ENCODE measurements at regions not wholly inside any gene's neighbourhood (a gene's known extent, or its start where the extent isn't known, plus 50 kb on each side); places are given as distances from the start of the nearest gene placed in this dataset.

DNA sequence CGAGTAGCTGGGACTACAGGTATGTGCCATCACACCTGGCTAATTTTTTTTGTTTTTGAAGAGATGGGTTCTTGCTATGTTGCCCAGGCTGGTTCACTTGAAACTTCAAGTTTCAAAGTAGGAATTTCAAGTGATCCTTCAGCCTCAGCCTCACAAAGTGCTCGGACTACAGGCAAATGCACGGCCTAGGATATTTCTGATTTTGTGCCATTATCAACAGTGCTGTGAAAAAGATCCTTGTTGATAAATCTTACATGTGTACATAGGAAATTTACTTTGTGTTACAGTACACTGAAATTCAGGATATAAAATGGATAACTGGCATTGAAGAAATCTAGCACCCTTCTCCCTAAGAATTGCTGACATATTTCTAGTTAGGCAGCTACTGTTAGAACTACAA lies 184.6 kb upstream of the PRDM1 start:
- DNase-seq: no peak

- DNase-seq: no peak
Measured at GRCh38 chr6:105900125-105900937, 185.8 kb upstream of the PRDM1 start.

- no peak for DNase-seq
Measured at GRCh38 chr6:105898286-105898685, 187.8 kb upstream of the PRDM1 start.

GRCh38 chr6:105897131-105897530 lies 189.0 kb upstream of the PRDM1 start:
- no peak for DNase-seq

- no peak for DNase-seq
Measured at GRCh38 chr6:105896821-105897095, 189.4 kb upstream of the PRDM1 start.

- no peak for DNase-seq
Measured at GRCh38 chr6:105896052-105896820, 189.9 kb upstream of the PRDM1 start.

DNA sequence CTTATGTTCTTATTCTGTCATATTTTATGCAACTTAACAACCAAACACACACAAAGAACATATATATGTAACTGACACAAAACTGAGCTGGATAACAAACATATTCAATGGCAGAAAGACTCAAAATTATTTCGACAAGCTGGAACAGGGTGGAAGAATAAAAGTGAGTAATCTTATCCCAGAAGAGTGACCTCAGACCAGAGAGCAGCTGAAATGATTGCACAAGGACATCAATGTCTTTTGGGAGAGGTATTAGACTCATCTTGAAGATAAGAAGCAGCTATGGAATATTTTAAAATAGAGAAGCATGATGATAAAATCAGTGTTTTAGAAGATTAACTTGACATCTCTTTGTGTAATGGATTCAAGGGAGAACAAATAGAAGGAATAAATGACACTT lies 191.6 kb upstream of the PRDM1 start:
- DNase-seq: no peak

- DNase-seq: no peak
Measured at GRCh38 chr6:105893741-105894140, 192.4 kb upstream of the PRDM1 start.

DNA sequence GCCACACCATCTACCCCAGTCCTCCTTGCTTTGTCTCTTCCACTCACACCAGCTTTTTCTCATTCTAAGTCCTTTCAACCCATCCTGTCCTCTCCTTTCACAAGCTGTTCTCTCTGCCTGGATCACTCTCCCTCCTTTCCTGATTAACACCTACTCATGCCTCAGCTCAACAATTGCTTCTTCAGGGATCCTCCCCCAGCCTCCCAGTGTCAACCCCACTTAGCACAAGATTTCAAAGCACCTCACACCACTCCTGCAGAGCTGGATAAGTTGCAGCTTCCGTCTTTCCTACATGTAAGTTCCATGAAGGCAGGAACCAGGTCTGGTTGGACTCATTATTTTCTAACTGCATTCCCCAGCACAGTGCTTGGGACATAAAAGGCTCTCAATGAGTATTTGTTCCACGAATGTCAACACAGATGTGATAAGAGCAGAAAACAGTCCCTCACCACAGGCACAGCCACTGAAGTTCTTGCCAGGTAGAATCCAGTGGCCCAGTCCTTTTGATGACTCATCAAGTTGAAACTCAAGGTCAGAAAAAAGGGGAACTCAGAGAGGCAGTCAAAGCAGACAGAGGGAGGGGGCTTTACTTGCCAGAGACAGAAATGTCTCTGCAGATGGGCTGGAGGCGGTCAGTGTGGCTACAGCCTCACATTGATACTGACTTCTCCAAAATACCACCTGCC lies 193.4 kb upstream of the PRDM1 start:
- no peak for DNase-seq

DNA sequence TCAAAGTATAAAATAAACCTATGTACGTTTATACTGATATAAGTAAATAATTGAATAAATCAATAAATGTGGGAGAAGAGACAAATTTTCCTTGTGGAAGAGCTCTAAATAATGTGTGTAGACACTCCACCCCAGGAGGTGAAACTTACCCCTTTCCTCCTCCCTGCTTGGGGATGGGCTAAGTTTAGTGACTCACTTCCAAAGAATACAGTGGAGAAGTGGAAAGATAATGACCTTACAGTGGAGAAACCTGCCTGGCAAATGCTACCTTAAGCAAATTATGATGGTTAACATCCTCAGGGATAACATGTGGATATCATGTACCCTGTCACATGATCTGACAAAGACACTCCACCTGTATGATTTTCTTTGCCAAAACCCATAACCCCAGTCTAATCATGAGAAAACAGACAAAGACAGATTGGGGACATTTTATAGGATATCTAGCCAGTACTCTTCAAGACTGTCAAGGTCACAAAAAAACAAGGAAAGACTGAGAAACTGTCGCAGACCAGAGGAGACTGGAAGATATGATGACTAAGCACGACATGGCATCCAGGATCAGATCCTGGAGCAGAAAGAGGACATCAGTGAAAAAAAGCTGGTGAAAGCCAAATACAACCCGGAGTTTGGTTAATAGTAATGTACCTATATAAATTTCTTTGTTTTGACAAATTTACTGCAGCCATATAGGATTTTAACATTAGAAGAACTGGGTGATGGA lies 195.5 kb upstream of the PRDM1 start:
- DNase-seq: no peak

GRCh38 chr6:105889902-105890301 lies 196.2 kb upstream of the PRDM1 start:
- DNase-seq: no peak

GRCh38 chr6:105886814-105887544 lies 199.2 kb upstream of the PRDM1 start:
- no peak for DNase-seq

DNA sequence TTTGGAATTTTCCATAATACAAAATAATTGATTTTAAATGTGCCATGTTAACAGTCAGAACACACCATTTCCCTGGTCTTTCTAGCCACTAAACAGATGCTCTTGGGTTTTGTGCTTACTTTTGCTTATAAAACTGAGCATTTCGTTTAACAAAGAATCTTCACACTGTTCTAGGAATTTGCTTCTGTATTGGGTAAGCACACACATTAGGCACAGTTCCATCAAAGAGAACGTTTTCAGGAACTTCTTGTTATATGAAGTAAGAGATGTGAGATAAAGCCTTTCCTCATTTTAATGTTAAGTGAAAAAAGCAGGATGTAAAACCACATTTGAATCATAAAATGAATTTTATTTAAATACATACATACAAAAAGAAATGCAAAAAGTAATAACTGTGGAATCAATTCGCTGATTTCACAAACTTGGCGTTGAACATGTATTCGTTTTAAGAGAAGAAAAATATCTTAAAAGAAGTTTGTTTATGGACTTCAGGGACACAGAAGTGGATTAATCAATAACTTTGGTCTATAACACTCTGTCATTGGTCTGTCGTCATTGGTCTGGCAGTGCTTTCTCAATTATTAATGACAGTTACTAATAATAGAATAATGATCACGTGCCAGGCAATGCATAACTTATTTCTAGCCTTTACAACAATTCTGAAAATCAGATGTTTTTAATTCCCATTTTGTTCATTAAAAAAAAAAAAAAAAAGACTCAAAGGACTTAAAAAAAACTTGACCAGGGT lies 199.9 kb upstream of the PRDM1 start:
- DNase-seq: no peak

GRCh38 chr6:105884426-105884825 lies 201.7 kb upstream of the PRDM1 start:
- no peak for DNase-seq

DNA sequence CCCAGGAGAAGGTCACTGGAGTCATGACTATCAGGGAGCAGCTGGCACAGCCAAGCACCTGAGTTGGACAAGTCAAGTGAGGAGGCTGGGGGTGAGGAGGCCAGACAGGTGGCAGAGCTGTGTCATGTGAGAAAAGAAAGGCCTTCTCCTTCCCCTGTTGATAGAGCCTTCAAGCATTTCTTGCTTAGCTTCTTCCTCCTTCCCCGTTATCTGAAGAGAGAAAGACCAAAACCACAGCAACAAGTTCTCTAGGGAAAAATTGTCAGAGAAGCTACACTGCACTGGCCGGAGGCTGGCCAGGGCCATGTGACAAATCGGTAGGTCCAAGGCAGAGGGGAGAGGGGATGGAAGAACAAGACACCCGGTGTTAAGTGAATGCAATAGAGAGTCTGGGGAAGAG lies 202.1 kb upstream of the PRDM1 start:
- DNase-seq: no peak

- DNase-seq: no peak
Measured at GRCh38 chr6:105882828-105883227, 203.3 kb upstream of the PRDM1 start.

- DNase-seq: no peak
Measured at GRCh38 chr6:105882121-105882803, 203.9 kb upstream of the PRDM1 start.

GRCh38 chr6:105881608-105882007 lies 204.5 kb upstream of the PRDM1 start:
- no peak for DNase-seq

DNA sequence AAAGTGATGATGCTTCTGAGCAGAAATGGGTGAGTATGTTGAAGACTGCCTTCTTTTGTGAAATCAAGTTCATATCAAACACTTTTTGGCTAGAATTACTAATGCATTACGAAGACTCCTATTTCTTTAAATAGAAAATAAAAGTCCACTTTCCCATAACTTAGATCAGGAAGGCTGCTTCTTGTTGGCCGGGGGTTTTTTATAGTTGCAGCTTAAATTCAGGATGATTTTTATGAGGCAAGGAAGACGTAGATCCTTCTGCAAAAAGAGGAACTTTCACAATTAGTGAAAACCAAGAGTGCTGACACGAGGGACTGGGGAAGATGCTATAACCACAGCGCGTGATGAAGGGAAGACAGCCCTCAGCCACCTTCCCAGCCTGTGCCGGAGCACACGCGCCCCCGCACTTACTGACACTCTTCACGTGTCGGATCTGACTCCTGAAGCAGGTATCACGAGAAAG lies 206.1 kb upstream of the PRDM1 start:
- peak in 5 of 14 donors; percentile 20 to 44 (median 37) for DNase-seq

DNA sequence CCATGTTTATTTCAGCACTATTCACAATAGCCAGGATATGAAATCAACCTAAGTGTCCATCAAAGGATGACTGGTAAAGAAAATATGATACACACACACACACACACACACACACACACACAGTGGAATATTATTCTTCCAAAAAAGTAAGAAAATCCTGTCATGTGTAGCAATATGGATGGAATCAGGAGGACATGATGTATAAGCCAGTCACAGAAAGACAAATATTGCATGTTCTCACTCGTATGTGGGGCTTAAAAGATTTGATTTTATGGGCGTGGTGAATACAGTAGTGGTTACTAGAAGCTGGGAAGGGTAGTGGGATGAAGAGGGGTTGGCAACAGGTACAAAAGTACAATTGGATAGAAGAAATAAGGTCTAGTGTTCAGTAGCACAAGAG lies 207.0 kb upstream of the PRDM1 start:
- no peak for DNase-seq
